ENCODE measurements at regions not wholly inside any gene's neighbourhood (a gene's known extent, or its start where the extent isn't known, plus 50 kb on each side); places are given as distances from the start of the nearest gene placed in this dataset.

GRCh38 chr20:51119914-51120313 is 97.0 kb upstream of the KCNG1 start:
- TF ChIP-seq CTCF (IDR thresholded peaks at IDR 0.05): no peak
- TF ChIP-seq POLR2A (IDR thresholded peaks at IDR 0.05): no peak

All from lower leg skin (tissue), 3 donors.